Heart left ventricle (tissue), 16 donors: ENCODE measurements at regions not wholly inside any gene's neighbourhood (a gene's known extent, or its start where the extent isn't known, plus 50 kb on each side); places are given as distances from the start of the nearest gene placed in this dataset.
A peak's percentile ranks its signal among the peaks of the same experiment; 100 is the strongest.

Experiments
- ATAC-seq, 4 donors: fragments of 200-7000 bp; cut with Tn5 transposase; one replicate each; pipeline ENCODE4 v1.9.1; 2020 to 2022; ENCODE audit warnings: moderate library complexity in 4 of 4, mild to moderate bottlenecking in 3 of 4, moderate number of reproducible peaks in 1 of 4
- DNase-seq, 5 donors: peaks; one replicate each; pipeline ENCODE4 v3.0.0-alpha.2; 2020
- H3K27ac ChIP-seq, 12 donors: fragments of 200-600 bp; sonication (generic) in 4 of 12; one replicate each; pipeline versions ENCODE4 v1.5.0 to v1.8.0; 2016 to 2022; ENCODE audit warnings: mild to moderate bottlenecking in 2 of 12
- H3K27me3 ChIP-seq, 9 donors: fragments of 200-600 bp; sonication (generic) in 2 of 9; one replicate each; pipeline versions ENCODE4 v1.5.1 to v1.8.0; 2016 to 2022; ENCODE audit warnings: mild to moderate bottlenecking in 3 of 9
- H3K36me3 ChIP-seq, 9 donors: fragments of 200-600 bp; sonication (generic) in 2 of 9; one replicate each; pipeline versions ENCODE4 v1.5.0 to v1.8.0; 2018 to 2022; ENCODE audit warnings: mild to moderate bottlenecking in 2 of 9
- H3K4me1 ChIP-seq, 12 donors: fragments of 200-600 bp; sonication (generic) in 4 of 12; one replicate each; pipeline versions ENCODE4 v1.5.0 to v1.8.0; 2016 to 2022; ENCODE audit warnings: mild to moderate bottlenecking in 3 of 12
- H3K4me3 ChIP-seq, 12 donors: fragments of 200-600 bp; sonication (generic) in 4 of 12; one replicate each; pipeline versions ENCODE4 v1.5.0 to v1.8.0; 2017 to 2022; ENCODE audit warnings: mild to moderate bottlenecking in 9 of 12, moderate library complexity in 4 of 12
- H3K9me3 ChIP-seq, 12 donors: fragments of 200-600 bp; sonication (generic) in 4 of 12; one replicate each; pipeline versions ENCODE4 v1.5.0 to v1.8.0; 2016 to 2022; ENCODE audit warnings: mild to moderate bottlenecking in 1 of 12
- CTCF ChIP-seq, 12 donors: fragments of 200-600 bp; sonication (generic) in 4 of 12; IDR thresholded peaks; one replicate each; pipeline versions ENCODE4 v1.5.0 to v1.8.0; 2018 to 2022; ENCODE audit warnings: antibody characterized with exemption in 12 of 12, mild to moderate bottlenecking in 5 of 12
- POLR2A ChIP-seq, 2 donors: fragments of 450-650 bp; IDR thresholded peaks; one replicate each; pipeline ENCODE4 v1.6.1; 2017; ENCODE audit warnings: antibody characterized with exemption in 2 of 2, mild to moderate bottlenecking in 2 of 2, moderate library complexity in 2 of 2
- WGBS, 4 donors: extraction: QIAGEN DNeasy Blood & Tissue Kit in 2 of 4; methylation state at CpG; one replicate each; pipeline versions ENCODE4 v1.1.5 to v1.1.7; 2013 to 2018; 5-methylcytosine and 5-hydroxymethylcytosine counted together
- intact Hi-C, 10 donors: fragments of 100-400 bp; cut with DNase I; formaldehyde crosslinking; loops; one replicate each; pipeline versions ENCODE4 v1.11.1 to v1.14.2; 2022
- donor health status: ischemic (EF 13 %, LVEDD 7.1; RV severe dilation, severe dysfunction).
- donor health status: healthy with polysubstance abuse.
- donor health status: DM: no; HTN: yes; CAD: no.
- donor health status: DM: no; HTN: no; CAD: no.
- donor health status: ischemic (EF 25% LVEDD 6.9; RV normal size, moderate dysfunction).
- donor health status: ischemic (EF 25% LVEDD 5.7; RV mildly dilated, moderate dysfunction).
- donor health status: healthy.
- donor health status: DM: yes; HTN: yes; CAD: no.
- donor health status: ischemic (EF 35%, LVEDD 5.7; RV mildly dilated, moderate dysfunction).
- donor health status: nonischemic (EF 11% LVEDD 7.7; RV severe dilation, severe dysfunction).
- donor health status: DM: yes; HTN: yes; CAD: no.
- donor health status: PGD.
- donor health status: ischemic (EF 29% LVEDD 5.4; RV normal size, mild dysfunction).
- donor health status: nonischemic (EF 23%, LVEDD 6.1; RV moderate dilation, normal function).

GRCh38 chr11:38206663-38207062 is 1608.6 kb upstream of the RAG2 start:
- H3K36me3 ChIP-seq: no peaks in the 10 kb centered on the region
- H3K4me3 ChIP-seq: no peak overlapping the region
- no peak for DNase-seq
- no peak overlapping the region for H3K27ac ChIP-seq
- intact Hi-C loops: no loop called here
- H3K4me1 ChIP-seq: no peaks in the 10 kb centered on the region
- TF ChIP-seq CTCF (IDR thresholded peaks at IDR 0.05) (no peak), POLR2A (IDR thresholded peaks at IDR 0.05) (no peak)
- H3K27me3 ChIP-seq: no peaks in the 10 kb centered on the region
- 75 to 78% (median 77%) methylated on average over 2 of the region's 2 CpGs for WGBS, 4 donors
- no peak for ATAC-seq
- peaks cover 0 to 9% (median 0%) of the 10 kb centered on the region in 12 donors for H3K9me3 ChIP-seq

- intact Hi-C loops: loop anchor here in 1 of 10 donors (10.0 kb wide), 1 partner anchor 604 kb away; no protein-coding TSS in a partner anchor
- DNase-seq (no peak), ATAC-seq (no peak)
- H3K4me3 ChIP-seq: no peak overlapping the region
- no peaks in the 10 kb centered on the region for H3K4me1 ChIP-seq
- H3K27ac ChIP-seq: no peak overlapping the region
- TF ChIP-seq POLR2A (IDR thresholded peaks at IDR 0.05): no peak
- TF ChIP-seq CTCF (IDR thresholded peaks at IDR 0.05): peak in 1 of 12 donors; percentile 16
- H3K36me3 ChIP-seq: no peaks in the 10 kb centered on the region
- H3K9me3 ChIP-seq: peaks cover 0 to 3% (median 0%) of the 10 kb centered on the region in 12 donors
- H3K27me3 ChIP-seq: no peaks in the 10 kb centered on the region
- WGBS, 4 donors: 75 to 77% (median 76%) methylated on average over 1 of the region's 1 CpG
Observed at GRCh38 chr11:38191101-38191500, 1593.1 kb upstream of the RAG2 start.

DNA sequence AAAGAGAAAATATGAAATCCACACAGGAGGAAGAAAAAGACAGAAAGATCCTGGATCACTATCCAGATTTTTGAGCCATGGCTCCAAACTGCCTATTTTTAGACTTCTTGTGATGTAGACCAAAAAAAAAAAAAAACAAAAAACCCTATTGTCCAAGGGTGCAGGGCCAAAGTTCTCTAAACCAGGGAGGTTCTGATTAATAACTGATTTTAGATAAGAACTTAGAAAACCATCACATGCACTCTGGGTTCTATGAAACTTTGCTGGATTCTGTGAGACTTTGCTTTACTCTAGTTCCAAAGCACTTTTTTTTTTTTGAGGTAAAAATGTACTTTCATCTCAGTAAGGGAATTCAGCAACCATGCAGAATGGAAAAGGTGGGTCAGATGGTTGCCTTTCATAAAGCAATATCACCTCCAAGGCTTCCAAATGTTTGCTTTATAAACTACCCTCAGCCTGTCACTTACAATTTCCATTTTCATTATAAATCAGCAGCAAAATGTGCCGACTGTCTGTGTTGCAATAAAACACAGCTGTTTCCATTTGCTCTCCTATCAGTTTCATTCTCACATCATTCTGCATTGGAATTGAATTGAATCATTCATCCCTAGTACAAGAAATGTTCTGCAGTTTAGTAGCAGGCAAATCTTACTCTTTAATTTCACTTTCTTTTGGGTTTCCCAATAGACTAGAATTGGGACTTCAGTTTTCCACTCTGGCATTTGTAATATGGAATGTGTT is 1584.3 kb upstream of the RAG2 start:
- intact Hi-C loops: no loop called here
- Histone ChIP-seq H3K4me3 (peak overlapping the region in 1 of 12 donors; percentile 7), H3K9me3 (no peaks in the 10 kb centered on the region), H3K36me3 (no peaks in the 10 kb centered on the region), H3K4me1 (no peaks in the 10 kb centered on the region), H3K27ac (peak overlapping the region in 1 of 12 donors; percentile 10), H3K27me3 (no peaks in the 10 kb centered on the region)
- no peak for DNase-seq
- peak in 2 of 4 donors; percentile 28 to 57 for ATAC-seq
- 42 to 57% (median 48%) methylated on average over 1 of the region's 1 CpG for WGBS, 4 donors
- TF ChIP-seq POLR2A (IDR thresholded peaks at IDR 0.05) (no peak), CTCF (IDR thresholded peaks at IDR 0.05) (no peak)

DNA sequence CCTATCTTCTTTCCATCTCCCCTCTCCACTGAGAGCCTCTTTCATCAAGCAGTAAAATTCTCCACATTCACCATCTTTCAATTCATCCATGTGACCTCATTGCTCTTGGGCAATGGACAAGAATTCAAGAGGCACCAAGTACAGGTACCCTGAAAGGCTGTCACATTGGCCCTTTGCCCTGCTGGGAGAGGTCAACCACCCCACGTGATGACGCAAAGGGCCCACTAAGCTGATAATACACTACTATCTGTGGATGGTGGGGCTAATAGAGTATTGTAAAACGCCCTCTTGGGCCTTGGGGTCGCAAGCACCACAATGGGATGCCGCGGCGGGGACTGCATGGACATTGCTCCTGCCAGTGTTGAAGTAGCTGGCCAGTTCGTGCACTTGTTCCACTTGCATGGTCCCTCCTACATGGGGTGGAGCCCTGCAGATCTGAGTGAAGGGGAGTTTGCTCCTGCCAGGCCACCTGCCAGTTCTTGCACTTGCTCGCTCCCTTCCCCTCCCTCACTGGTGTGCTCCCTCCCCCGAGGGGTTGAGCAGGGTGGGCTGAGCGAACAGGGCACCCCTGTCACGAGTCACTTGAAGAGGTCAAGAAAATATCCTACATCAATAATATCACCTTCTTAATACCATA is 1578.8 kb upstream of the RAG2 start:
- WGBS, 4 donors: 84 to 87% (median 85%) methylated on average over 11 to 12 of the region's 12 CpGs
- intact Hi-C loops: no loop called here
- ATAC-seq: no peak

More for the DNA sequence above, 1578.8 kb upstream of the RAG2 start:
- Histone ChIP-seq H3K9me3 (no peaks in the 10 kb centered on the region), H3K36me3 (no peaks in the 10 kb centered on the region), H3K27ac (no peak overlapping the region), H3K27me3 (no peaks in the 10 kb centered on the region), H3K4me1 (peaks cover 0 to 3% (median 0%) of the 10 kb centered on the region in 12 donors), H3K4me3 (no peak overlapping the region)
- TF ChIP-seq POLR2A (IDR thresholded peaks at IDR 0.05): no peak
- TF ChIP-seq CTCF (IDR thresholded peaks at IDR 0.05): no peak
- no peak for DNase-seq
